ENCODE measurements at regions not wholly inside any gene's neighbourhood (a gene's known extent, or its start where the extent isn't known, plus 50 kb on each side); places are given as distances from the start of the nearest gene placed in this dataset.
"Not testable (repeated sequence)": the region's sequence is repeated elsewhere in the genome, so short reads cannot be mapped to it uniquely, and the experiment has no call there.

- not testable (repeated sequence) for DNase-seq
Observed at GRCh38 chr9:2279138-2279537, 264.0 kb downstream of the SMARCA2 start.

- no peak for DNase-seq
Observed at GRCh38 chr9:2281031-2281802, 266.1 kb downstream of the SMARCA2 start.

- no peak for DNase-seq
Observed at GRCh38 chr9:2281803-2282185, 266.6 kb downstream of the SMARCA2 start.

- no peak for DNase-seq
Observed at GRCh38 chr9:2284770-2285169, 269.6 kb downstream of the SMARCA2 start.

GRCh38 chr9:2285416-2286332 lies 270.5 kb downstream of the SMARCA2 start:
- DNase-seq: peak; percentile 92 to 95

GRCh38 chr9:2286333-2286705 lies 271.2 kb downstream of the SMARCA2 start:
- no peak for DNase-seq

- peak in 1 of 2 experiments; percentile 8 for DNase-seq
Observed at GRCh38 chr9:2286825-2287455, 271.8 kb downstream of the SMARCA2 start.

- no peak for DNase-seq
Observed at GRCh38 chr9:2288309-2288708, 273.2 kb downstream of the SMARCA2 start.

- no peak for DNase-seq
Observed at GRCh38 chr9:2289263-2289662, 274.1 kb downstream of the SMARCA2 start.

GRCh38 chr9:2290382-2290781 lies 275.2 kb downstream of the SMARCA2 start:
- DNase-seq: no peak

- DNase-seq: no peak
Observed at GRCh38 chr9:2291980-2292704, 277.0 kb downstream of the SMARCA2 start.

- no peak for DNase-seq
Observed at GRCh38 chr9:2292733-2293132, 277.6 kb downstream of the SMARCA2 start.

- peak in 1 of 2 experiments; percentile 12 for DNase-seq
Observed at GRCh38 chr9:2297771-2298170, 282.6 kb downstream of the SMARCA2 start.

- DNase-seq: no peak
Observed at GRCh38 chr9:2298217-2298616, 283.1 kb downstream of the SMARCA2 start.

- peak; percentile 25 to 53 for DNase-seq
Observed at GRCh38 chr9:2299156-2299842, 284.2 kb downstream of the SMARCA2 start.

GRCh38 chr9:2299843-2300205 lies 284.7 kb downstream of the SMARCA2 start:
- no peak for DNase-seq

GRCh38 chr9:2300325-2300724 lies 285.2 kb downstream of the SMARCA2 start:
- DNase-seq: no peak

GRCh38 chr9:2302606-2303005 lies 287.5 kb downstream of the SMARCA2 start:
- no peak for DNase-seq

- DNase-seq: no peak
Observed at GRCh38 chr9:2303056-2303455, 287.9 kb downstream of the SMARCA2 start.

- no peak for DNase-seq
Observed at GRCh38 chr9:2307480-2307879, 292.3 kb downstream of the SMARCA2 start.

GRCh38 chr9:2311920-2312319 lies 296.8 kb downstream of the SMARCA2 start:
- DNase-seq: no peak

GRCh38 chr9:2313512-2313911 lies 298.4 kb downstream of the SMARCA2 start:
- DNase-seq: no peak
